ENCODE measurements at regions not wholly inside any gene's neighbourhood (a gene's known extent, or its start where the extent isn't known, plus 50 kb on each side); places are given as distances from the start of the nearest gene placed in this dataset.

- intact Hi-C loops (cut with DNase I), result loop anchor here (10.0 kb wide), 1 partner anchor 46 kb away; no protein-coding TSS in a partner anchor
- H3K27me3 ChIP-seq, result no peaks in the 10 kb centered on the region
- no peaks in the 10 kb centered on the region for H3K36me3 ChIP-seq
- WGBS, 2 donors, result 32 to 43% methylated on average over 2 of the region's 2 CpGs
- no peak overlapping the region for H3K4me3 ChIP-seq (replicated peaks in 1 of 3)
- H3K9me3 ChIP-seq, result no peaks in the 10 kb centered on the region
- DNase-seq, result peak; percentile 24 to 39
- H3K27ac ChIP-seq, result peak overlapping the region; percentile 73 to 88 (median 84)
- peaks cover 18 to 22% of the 10 kb centered on the region in 2 donors for H3K4me1 ChIP-seq
- TF ChIP-seq CTCF (IDR thresholded peaks at IDR 0.05) (no peak), POLR2A (IDR thresholded peaks at IDR 0.05) (no peak)
Observed at GRCh38 chr9:73038613-73039012, 85.8 kb upstream of the ALDH1A1 start.

DNA sequence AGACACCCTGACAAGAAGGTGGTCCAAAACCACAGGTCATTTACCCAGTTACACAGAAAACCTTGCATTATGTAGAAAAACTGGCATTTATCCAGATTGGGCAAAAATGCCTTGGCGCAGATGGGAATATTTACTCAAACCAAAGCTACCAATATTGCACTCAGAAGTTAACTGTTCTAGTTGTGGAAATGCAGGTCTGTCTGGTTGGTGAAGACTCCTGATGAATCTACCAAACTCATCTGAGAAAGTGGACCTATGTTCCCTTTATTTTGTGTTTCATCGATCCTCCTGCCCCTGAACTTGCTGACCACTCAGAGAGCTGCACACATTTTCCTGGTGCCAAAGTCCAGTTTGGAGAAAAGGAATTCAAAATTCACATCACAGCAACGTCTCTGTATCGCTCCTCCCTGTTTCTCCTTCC is 85.2 kb upstream of the ALDH1A1 start:
- 73 to 77% methylated on average over 4 of the region's 4 CpGs for WGBS, 2 donors
- Histone ChIP-seq H3K4me1 (peaks cover 18 to 22% of the 10 kb centered on the region in 2 donors), H3K9me3 (no peaks in the 10 kb centered on the region), H3K27ac (peak overlapping the region; percentile 73 to 88 (median 84)), H3K27me3 (no peaks in the 10 kb centered on the region), H3K4me3 (replicated peaks in 1 of 3) (no peak overlapping the region), H3K36me3 (no peaks in the 10 kb centered on the region)
- intact Hi-C loops (cut with DNase I), result loop anchor here (10.0 kb wide), 1 partner anchor 47 kb away; no protein-coding TSS in a partner anchor
- DNase-seq, result peak in 1 of 2 donors; percentile 18
- TF ChIP-seq POLR2A (IDR thresholded peaks at IDR 0.05), result no peak
- no peak for TF ChIP-seq CTCF (IDR thresholded peaks at IDR 0.05)

DNA sequence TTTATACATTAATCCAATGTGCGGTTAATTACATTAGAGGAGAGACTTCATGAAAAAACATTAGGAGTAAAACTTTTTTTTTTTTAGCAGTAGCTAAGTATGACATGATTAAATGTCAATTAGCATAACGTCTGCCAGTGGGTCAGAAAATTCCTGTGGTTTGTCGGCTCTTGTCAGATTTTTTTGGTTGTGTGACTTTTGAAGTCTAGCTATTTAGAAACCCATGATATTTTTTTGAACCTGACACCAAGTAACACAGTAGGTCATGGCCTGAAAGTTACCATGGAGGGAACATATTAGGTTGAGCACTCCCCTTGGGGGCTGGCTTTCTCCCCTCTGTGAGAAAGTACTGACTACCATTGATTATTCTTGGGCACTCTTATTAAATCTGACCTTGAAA is 84.8 kb upstream of the ALDH1A1 start:
- Histone ChIP-seq H3K27ac (peak overlapping the region; percentile 73 to 88 (median 84)), H3K27me3 (no peaks in the 10 kb centered on the region), H3K36me3 (no peaks in the 10 kb centered on the region), H3K4me1 (peaks cover 18 to 22% of the 10 kb centered on the region in 2 donors), H3K4me3 (replicated peaks in 1 of 3) (no peak overlapping the region), H3K9me3 (no peaks in the 10 kb centered on the region)
- TF ChIP-seq POLR2A (IDR thresholded peaks at IDR 0.05), result no peak
- TF ChIP-seq CTCF (IDR thresholded peaks at IDR 0.05), result no peak
- intact Hi-C loops (cut with DNase I), result loop anchor here (10.0 kb wide), 1 partner anchor 47 kb away; no protein-coding TSS in a partner anchor
- 60 to 69% methylated on average over 3 of the region's 3 CpGs for WGBS, 2 donors
- no peak for DNase-seq

GRCh38 chr9:73034962-73035361 is 82.1 kb upstream of the ALDH1A1 start:
- TF ChIP-seq POLR2A (IDR thresholded peaks at IDR 0.05) (no peak), CTCF (IDR thresholded peaks at IDR 0.05) (no peak)
- Histone ChIP-seq H3K9me3 (no peaks in the 10 kb centered on the region), H3K36me3 (no peaks in the 10 kb centered on the region), H3K4me1 (peaks cover 18 to 22% of the 10 kb centered on the region in 2 donors), H3K27ac (no peak overlapping the region), H3K4me3 (replicated peaks in 1 of 3) (no peak overlapping the region), H3K27me3 (no peaks in the 10 kb centered on the region)
- intact Hi-C loops (cut with DNase I), result loop anchor here (10.0 kb wide), 1 partner anchor 50 kb away; no protein-coding TSS in a partner anchor
- WGBS, 2 donors, result 88 to 92% methylated on average over 2 of the region's 2 CpGs
- DNase-seq, result no peak

DNA sequence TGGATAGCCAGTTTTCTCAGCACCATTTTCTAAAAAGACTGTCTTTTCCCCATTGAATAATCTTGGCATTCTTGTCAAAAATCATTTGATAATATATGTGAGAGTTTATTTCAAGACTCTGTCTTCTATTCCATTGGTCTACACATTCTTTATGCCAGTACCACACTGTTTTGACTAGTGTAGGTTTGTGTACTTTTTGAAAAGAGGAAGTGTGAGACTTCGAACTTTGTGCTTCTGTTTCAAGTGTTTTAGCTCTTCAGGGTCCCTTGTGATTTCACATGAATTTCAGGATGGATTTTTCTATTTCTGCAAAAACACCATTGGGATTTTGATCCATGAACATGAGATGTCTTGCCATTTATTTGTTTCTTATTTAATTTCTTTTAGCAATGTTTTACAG is 78.5 kb upstream of the ALDH1A1 start:
- intact Hi-C loops (cut with DNase I), result loop anchor here (10.0 kb wide), 1 partner anchor 53 kb away; no protein-coding TSS in a partner anchor

More for the DNA sequence above, 78.5 kb upstream of the ALDH1A1 start:
- Histone ChIP-seq H3K36me3 (no peaks in the 10 kb centered on the region), H3K4me1 (no peaks in the 10 kb centered on the region), H3K27ac (no peak overlapping the region), H3K9me3 (no peaks in the 10 kb centered on the region), H3K27me3 (no peaks in the 10 kb centered on the region), H3K4me3 (replicated peaks in 1 of 3) (no peak overlapping the region)
- no peak for DNase-seq
- TF ChIP-seq POLR2A (IDR thresholded peaks at IDR 0.05) (no peak), CTCF (IDR thresholded peaks at IDR 0.05) (no peak)
- 71 to 81% methylated on average over 1 of the region's 1 CpG for WGBS, 2 donors

Data from thyroid gland (tissue), 4 donors.